ENCODE measurements at regions not wholly inside any gene's neighbourhood (a gene's known extent, or its start where the extent isn't known, plus 50 kb on each side); places are given as distances from the start of the nearest gene placed in this dataset.

GRCh38 chr9:28750136-28750535 is 1176.9 kb upstream of the C9orf72 start (continued):
- TF ChIP-seq KAT8 (CRISPR knock-in tag; IDR thresholded peaks at IDR 0.05) (no peak), ZNF337 (CRISPR knock-in tag; IDR thresholded peaks at IDR 0.05; ENCODE audit: borderline replicate concordance, low read depth) (no peak), ZNF777 (CRISPR knock-in tag; IDR thresholded peaks at IDR 0.05) (no peak)

GRCh38 chr9:28758341-28758740 is 1185.1 kb upstream of the C9orf72 start:
- Histone ChIP-seq H3K36me3 (replicated peaks in 1 of 2; ENCODE audit: control insufficient read depth in 1 of 2, insufficient read depth in 2 of 2, low read length in 2 of 2) (no peaks in the 10 kb centered on the region), H3K4me3 (replicated peaks in 1 of 3; ENCODE audit: insufficient read depth in 1 of 3, low read depth in 2 of 3, low read length in 3 of 3) (no peak overlapping the region), H3K79me2 (ENCODE audit: insufficient read depth, low read length) (no peaks in the 10 kb centered on the region), H3K4me1 (ENCODE audit: insufficient read depth, low read length) (no peaks in the 10 kb centered on the region), H4K20me1 (ENCODE audit: insufficient read depth, low read length) (no peaks in the 10 kb centered on the region), H3K27me3 (ENCODE audit: control insufficient read depth in 1 of 2, insufficient read depth in 2 of 2, low read length in 2 of 2) (no peaks in the 10 kb centered on the region), H3K9ac (ENCODE audit: insufficient read depth, low read depth, low read length) (no peak overlapping the region), H3K27ac (ENCODE audit: extremely low read length, insufficient read depth, low read length) (no peak overlapping the region), H2AFZ (ENCODE audit: low read length) (no peak overlapping the region), H3K9me3 (ENCODE audit: low read length) (no peaks in the 10 kb centered on the region), H3K4me2 (ENCODE audit: low read depth, low read length) (no peak overlapping the region)
- ChIA-PET POLR2A (no interaction called here), CTCF (ENCODE audit: low intra/inter-chr PET ratio, low total read pairs) (no interaction called here)
- WGBS (ENCODE audit: low lambda C conversion rate) = 0% methylated on average over 1 of the region's 1 CpG
- in situ Hi-C loops (cut with HindIII; ENCODE audit: extremely low pct_ligation_motif_present, low pct_unique_long_range_greater_than_20kb) (no loop called here), intact Hi-C loops (cut with micrococcal nuclease; ENCODE audit: unreplicated experiment) (no loop called here)
- BruUV-seq (replicated peaks) = no TSS peak
- FAIRE-seq (no peak), DNase-seq (ENCODE audit: low spot score) (no peak), ATAC-seq (no peak)
- TF ChIP-seq ZNF652 (CRISPR knock-in tag; IDR thresholded peaks at IDR 0.05; ENCODE audit: borderline replicate concordance, low read depth) (no peak), BCLAF1 (IDR thresholded peaks at IDR 0.05) (no peak), THAP11 (CRISPR knock-in tag; IDR thresholded peaks at IDR 0.05) (no peak), HDAC6 (IDR thresholded peaks at IDR 0.05; ENCODE audit: low read depth, low read length) (no peak)
